Lower leg skin (tissue), 4 donors: ENCODE measurements at regions not wholly inside any gene's neighbourhood (a gene's known extent, or its start where the extent isn't known, plus 50 kb on each side); places are given as distances from the start of the nearest gene placed in this dataset.

Experiments used
- DNase-seq, 2 donors: peaks; one replicate each; pipeline ENCODE4 v3.0.0-alpha.2; 2019; ENCODE audit warnings: low spot score in 2 of 2
- H3K4me3 ChIP-seq: fragments of 200-600 bp; sonication (generic); 2 replicates; pipeline ENCODE4 v1.5.1; 2017; ENCODE audit warnings: mild to moderate bottlenecking, low read depth; ENCODE audit not compliant: poor library complexity, severe bottlenecking
- POLR2A ChIP-seq, 2 donors: fragments of 450-650 bp; IDR thresholded peaks; one replicate each; pipeline ENCODE4 v1.6.1; 2016 to 2017; ENCODE audit warnings: antibody characterized with exemption in 2 of 2, mild to moderate bottlenecking in 1 of 2, moderate library complexity in 1 of 2
- WGBS, 2 donors: methylation state at CpG; one replicate each; pipeline ENCODE4 v1.1.5; 2018; 5-methylcytosine and 5-hydroxymethylcytosine counted together
- intact Hi-C: fragments of 100-400 bp; cut with DNase I; formaldehyde crosslinking; loops from one replicate; pipeline ENCODE4 v1.15.0; 2023; ENCODE audit warnings: low total_unique reads
- TF ChIP-seq, protein P1 (sequence below), 3 donors: fragments of 450-650 bp; IDR thresholded peaks; one replicate each; pipeline ENCODE4 v1.5.1; 2016; ENCODE audit warnings: antibody characterized with exemption in 3 of 3, mild to moderate bottlenecking in 3 of 3, moderate library complexity in 2 of 3

DNA sequence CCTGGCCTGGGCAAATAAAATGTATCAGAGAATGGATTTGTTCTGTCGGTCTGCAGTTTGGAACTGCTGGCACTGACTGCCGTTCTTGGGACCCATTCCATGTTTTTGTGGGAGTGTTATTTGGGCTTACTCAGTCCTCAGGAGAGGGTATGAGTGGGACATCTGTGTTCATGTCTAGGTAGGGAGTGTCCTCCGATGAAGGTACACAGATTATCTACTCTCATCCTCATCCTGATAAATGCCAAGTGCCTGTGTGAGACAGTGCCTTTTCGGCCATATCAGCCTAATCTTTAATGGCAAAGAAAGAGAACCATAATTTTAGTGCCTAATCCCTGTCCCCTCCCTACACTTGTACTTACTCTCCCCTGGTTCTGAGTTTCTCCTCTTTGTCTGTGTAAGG lies 409.4 kb downstream of the REEP3 start:
- DNase-seq = no peak
- intact Hi-C loops = no loop called here
- TF ChIP-seq POLR2A (IDR thresholded peaks at IDR 0.05) = no peak
- TF ChIP-seq, protein P1, sequence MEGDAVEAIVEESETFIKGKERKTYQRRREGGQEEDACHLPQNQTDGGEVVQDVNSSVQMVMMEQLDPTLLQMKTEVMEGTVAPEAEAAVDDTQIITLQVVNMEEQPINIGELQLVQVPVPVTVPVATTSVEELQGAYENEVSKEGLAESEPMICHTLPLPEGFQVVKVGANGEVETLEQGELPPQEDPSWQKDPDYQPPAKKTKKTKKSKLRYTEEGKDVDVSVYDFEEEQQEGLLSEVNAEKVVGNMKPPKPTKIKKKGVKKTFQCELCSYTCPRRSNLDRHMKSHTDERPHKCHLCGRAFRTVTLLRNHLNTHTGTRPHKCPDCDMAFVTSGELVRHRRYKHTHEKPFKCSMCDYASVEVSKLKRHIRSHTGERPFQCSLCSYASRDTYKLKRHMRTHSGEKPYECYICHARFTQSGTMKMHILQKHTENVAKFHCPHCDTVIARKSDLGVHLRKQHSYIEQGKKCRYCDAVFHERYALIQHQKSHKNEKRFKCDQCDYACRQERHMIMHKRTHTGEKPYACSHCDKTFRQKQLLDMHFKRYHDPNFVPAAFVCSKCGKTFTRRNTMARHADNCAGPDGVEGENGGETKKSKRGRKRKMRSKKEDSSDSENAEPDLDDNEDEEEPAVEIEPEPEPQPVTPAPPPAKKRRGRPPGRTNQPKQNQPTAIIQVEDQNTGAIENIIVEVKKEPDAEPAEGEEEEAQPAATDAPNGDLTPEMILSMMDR (IDR thresholded peaks at IDR 0.05) = no peak
- 66 to 70% methylated on average over 4 of the region's 4 CpGs for whole genome bisulfite sequencing, 2 donors
- H3K4me3 ChIP-seq = no peak overlapping the region

DNA sequence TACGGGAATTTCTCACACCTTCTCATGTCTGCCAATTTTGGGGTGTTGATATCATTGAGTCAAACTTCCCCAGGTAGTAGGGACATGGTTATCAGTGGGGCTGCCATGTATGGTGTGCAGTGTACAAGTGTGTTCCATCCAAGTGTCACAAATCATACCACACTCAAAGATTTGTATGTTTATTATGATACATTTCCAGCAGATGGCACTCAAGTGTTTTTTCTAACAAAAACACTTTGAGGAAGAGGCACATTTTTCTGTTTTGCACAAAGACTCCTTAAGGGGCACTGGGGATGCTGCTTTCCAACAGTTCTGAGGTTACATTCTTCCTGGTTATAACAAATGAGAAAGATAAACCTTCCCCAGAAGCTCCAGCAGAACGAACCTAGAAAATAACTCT lies 414.5 kb downstream of the REEP3 start:
- 40 to 45% methylated on average over 2 of the region's 2 CpGs for WGBS, 2 donors
- intact Hi-C loops = no loop called here
- DNase-seq = no peak
- TF ChIP-seq POLR2A (IDR thresholded peaks at IDR 0.05) = no peak
- TF ChIP-seq, protein P1 (IDR thresholded peaks at IDR 0.05) = no peak
- H3K4me3 ChIP-seq = no peak overlapping the region

DNA sequence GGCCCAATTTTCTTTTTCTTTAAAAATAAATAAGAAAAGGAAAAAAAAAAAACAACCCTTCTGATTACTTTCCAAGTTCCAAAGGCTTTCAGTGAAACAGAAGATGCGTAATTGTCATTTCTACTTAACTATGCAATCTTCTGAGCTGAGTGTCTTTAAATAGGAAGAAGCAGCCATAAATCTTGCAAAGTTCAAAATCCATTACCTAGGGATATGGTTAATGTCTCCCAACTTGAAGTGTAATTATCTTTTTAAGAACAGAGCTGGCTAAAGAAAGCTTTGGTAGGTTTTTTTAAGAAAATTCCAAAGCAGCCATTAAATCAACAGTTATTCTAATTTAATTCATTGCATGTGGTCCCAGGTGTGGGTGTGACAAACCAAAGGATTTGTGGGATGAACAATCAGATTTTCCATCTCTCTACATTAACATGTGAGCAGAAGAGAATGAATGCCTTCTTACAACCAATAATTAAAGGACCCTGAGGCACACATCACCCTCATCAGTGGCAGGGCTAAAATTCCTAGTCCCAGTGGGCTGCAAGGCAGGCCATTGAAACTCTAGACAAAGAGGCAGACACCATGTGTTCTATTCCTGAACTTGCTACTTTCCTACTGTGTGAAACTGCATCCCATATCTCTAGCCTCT lies 419.2 kb downstream of the REEP3 start:
- intact Hi-C loops = no loop called here
- WGBS, 2 donors = 77 to 80% methylated on average over 1 of the region's 1 CpG
- TF ChIP-seq, protein P1 (IDR thresholded peaks at IDR 0.05) = no peak
- no peak for TF ChIP-seq POLR2A (IDR thresholded peaks at IDR 0.05)
- no peak for DNase-seq
- H3K4me3 ChIP-seq = no peak overlapping the region

DNA sequence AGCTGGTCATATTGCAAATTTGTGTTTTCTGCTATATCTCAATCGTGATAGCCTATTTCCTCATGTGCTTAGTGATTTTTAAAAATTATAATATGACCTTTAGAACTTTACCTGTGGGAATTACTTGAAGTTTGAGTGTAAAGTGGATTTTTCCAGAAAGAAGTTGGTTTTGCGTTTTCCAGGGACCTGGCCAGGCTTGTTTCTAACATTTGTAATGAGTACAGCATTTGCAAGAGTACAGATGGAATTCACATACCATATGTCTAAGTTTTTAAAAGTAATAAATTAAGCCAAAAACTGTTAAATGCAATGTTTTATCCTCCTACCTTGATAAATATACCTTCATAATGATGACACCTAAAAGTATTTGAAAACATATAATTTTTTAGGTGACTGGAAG lies 443.2 kb downstream of the REEP3 start:
- no peak overlapping the region for H3K4me3 ChIP-seq
- no peak for TF ChIP-seq POLR2A (IDR thresholded peaks at IDR 0.05)
- TF ChIP-seq, protein P1 (IDR thresholded peaks at IDR 0.05) = no peak
- intact Hi-C loops = no loop called here
- DNase-seq = no peak
- 64 to 77% methylated on average over 2 of the region's 2 CpGs for WGBS, 2 donors

- intact Hi-C loops = no loop called here
- TF ChIP-seq, protein P1 (IDR thresholded peaks at IDR 0.05) = no peak
- no peak for TF ChIP-seq POLR2A (IDR thresholded peaks at IDR 0.05)
- no peak overlapping the region for H3K4me3 ChIP-seq
- 22 to 30% methylated on average over 4 of the region's 4 CpGs for WGBS, 2 donors
- no peak for DNase-seq
These were observed 444.6 kb downstream of the REEP3 start for GRCh38 chr10:63965846-63966245.
